HG03521 (cell line): ENCODE measurements at regions not wholly inside any gene's neighbourhood (a gene's known extent, or its start where the extent isn't known, plus 50 kb on each side); places are given as distances from the start of the nearest gene placed in this dataset.

ENCODE experiments used
- ATAC-seq: cut with Tn5 transposase; IDR thresholded peaks from one replicate; pipeline ENCODE4 v1.9.1; 2021; ENCODE audit warnings: mild to moderate bottlenecking, moderate library complexity; ENCODE audit not compliant: unreplicated experiment

GRCh38 chr13:39856714-39857113 is 201.3 kb downstream of the COG6 start:
- ATAC-seq, result no peak

- ATAC-seq, result no peak
Observed at GRCh38 chr13:39858794-39859193, 203.3 kb downstream of the COG6 start.

- no peak for ATAC-seq
Observed at GRCh38 chr13:39859898-39860297, 204.4 kb downstream of the COG6 start.

- no peak for ATAC-seq
Observed at GRCh38 chr13:39862900-39863299, 207.4 kb downstream of the COG6 start.

- no peak for ATAC-seq
Observed at GRCh38 chr13:39864221-39864620, 208.8 kb downstream of the COG6 start.

GRCh38 chr13:39866722-39867121 is 211.3 kb downstream of the COG6 start:
- ATAC-seq, result no peak

GRCh38 chr13:39867807-39868206 is 212.3 kb downstream of the COG6 start:
- ATAC-seq, result no peak

GRCh38 chr13:39870197-39870747 is 214.8 kb downstream of the COG6 start:
- ATAC-seq, result no peak

- ATAC-seq, result no peak
Observed at GRCh38 chr13:39874331-39875053, 219.0 kb downstream of the COG6 start.

GRCh38 chr13:39875111-39875987 is 219.9 kb downstream of the COG6 start:
- ATAC-seq, result no peak

- no peak for ATAC-seq
Observed at GRCh38 chr13:39876258-39876657, 220.8 kb downstream of the COG6 start.

- no peak for ATAC-seq
Observed at GRCh38 chr13:39877134-39877533, 221.7 kb downstream of the COG6 start.

GRCh38 chr13:39879286-39880035 is 224.0 kb downstream of the COG6 start:
- no peak for ATAC-seq

- no peak for ATAC-seq
Observed at GRCh38 chr13:39881383-39881782, 225.9 kb downstream of the COG6 start.

GRCh38 chr13:39881887-39882286 is 226.4 kb downstream of the COG6 start:
- ATAC-seq, result no peak

GRCh38 chr13:39884166-39884565 is 228.7 kb downstream of the COG6 start:
- ATAC-seq, result no peak

- no peak for ATAC-seq
Observed at GRCh38 chr13:39886336-39886735, 230.9 kb downstream of the COG6 start.

- ATAC-seq, result no peak
Observed at GRCh38 chr13:39887387-39887786, 231.9 kb downstream of the COG6 start.

- no peak for ATAC-seq
Observed at GRCh38 chr13:39888865-39889810, 233.7 kb downstream of the COG6 start.

GRCh38 chr13:39890537-39890936 is 235.1 kb downstream of the COG6 start:
- ATAC-seq, result no peak
